Ishikawa (cell line): ENCODE measurements at regions not wholly inside any gene's neighbourhood (a gene's known extent, or its start where the extent isn't known, plus 50 kb on each side); places are given as distances from the start of the nearest gene placed in this dataset.

Experiments
- CEBPB ChIP-seq: IDR thresholded peaks from 2 replicates; pipeline ENCODE4 v1.6.1; 2012
- CREB1 ChIP-seq: IDR thresholded peaks from 2 replicates; pipeline ENCODE4 v1.6.1; 2012; ENCODE audit warnings: low read depth
- EGR1 ChIP-seq: IDR thresholded peaks from 2 replicates; pipeline ENCODE4 v1.6.1; 2012
- EP300 ChIP-seq: IDR thresholded peaks from 2 replicates; pipeline ENCODE4 v1.6.1; 2012; ENCODE audit warnings: borderline replicate concordance
- FOXM1 ChIP-seq: IDR thresholded peaks from 2 replicates; pipeline ENCODE4 v1.6.1; 2012; ENCODE audit warnings: low read depth, borderline replicate concordance
- NFIC ChIP-seq: IDR thresholded peaks from 2 replicates; pipeline ENCODE4 v1.6.1; 2012
- RAD21 ChIP-seq: IDR thresholded peaks from 2 replicates; pipeline ENCODE4 v1.6.1; 2012; ENCODE audit warnings: low read depth
- TAF1 ChIP-seq: IDR thresholded peaks from 2 replicates; pipeline ENCODE4 v1.6.1; 2012; ENCODE audit warnings: low read depth, mild to moderate bottlenecking
- TCF12 ChIP-seq: IDR thresholded peaks from 2 replicates; pipeline ENCODE4 v1.6.1; 2012; ENCODE audit warnings: low read depth
- TEAD4 ChIP-seq: IDR thresholded peaks from 2 replicates; pipeline ENCODE4 v1.6.1; 2012
- YY1 ChIP-seq: IDR thresholded peaks from 2 replicates; pipeline ENCODE4 v1.6.1; 2012; ENCODE audit warnings: low read depth
- ZBTB7A ChIP-seq: IDR thresholded peaks from 2 replicates; pipeline ENCODE4 v1.6.1; 2012; ENCODE audit warnings: low read depth
- TF ChIP-seq, protein P1 (sequence below): IDR thresholded peaks from 2 replicates; pipeline ENCODE4 v1.6.1; 2012
- TF ChIP-seq, protein P2 (sequence below): IDR thresholded peaks from 2 replicates; pipeline ENCODE4 v1.6.1; 2012
- TF ChIP-seq, protein P3 (sequence below): IDR thresholded peaks from 2 replicates; pipeline ENCODE4 v1.6.1; 2012; ENCODE audit warnings: low read depth, mild to moderate bottlenecking

DNA sequence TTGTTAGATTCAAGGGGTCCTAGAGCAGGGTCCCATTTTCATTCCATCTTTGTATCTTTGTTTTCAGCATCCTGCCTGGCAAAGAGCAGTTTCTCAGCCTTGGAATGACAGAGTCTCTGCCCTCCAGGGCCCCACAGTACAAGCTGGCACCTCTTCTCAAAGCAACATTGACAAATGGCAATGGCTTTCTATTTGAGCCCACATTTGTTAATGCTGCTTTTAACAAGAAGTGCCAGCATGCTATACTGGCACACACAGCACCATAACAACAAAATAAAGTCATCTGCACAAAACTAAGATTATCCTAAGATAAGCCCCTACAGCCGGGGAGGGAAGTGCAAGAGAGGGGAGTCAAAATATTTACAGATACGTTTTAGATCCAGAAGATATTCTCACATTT is 309.7 kb upstream of the C11orf87 start:
- no peak for TF ChIP-seq FOXM1
- TF ChIP-seq RAD21: no peak
- TF ChIP-seq TEAD4: no peak
- no peak for TF ChIP-seq TAF1
- TF ChIP-seq CREB1: no peak
- TF ChIP-seq YY1: no peak
- TF ChIP-seq ZBTB7A: no peak
- TF ChIP-seq TCF12: no peak
- no peak for TF ChIP-seq CEBPB
- TF ChIP-seq, protein P1, sequence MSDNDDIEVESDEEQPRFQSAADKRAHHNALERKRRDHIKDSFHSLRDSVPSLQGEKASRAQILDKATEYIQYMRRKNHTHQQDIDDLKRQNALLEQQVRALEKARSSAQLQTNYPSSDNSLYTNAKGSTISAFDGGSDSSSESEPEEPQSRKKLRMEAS: no peak
- TF ChIP-seq EP300: no peak
- TF ChIP-seq, protein P2, sequence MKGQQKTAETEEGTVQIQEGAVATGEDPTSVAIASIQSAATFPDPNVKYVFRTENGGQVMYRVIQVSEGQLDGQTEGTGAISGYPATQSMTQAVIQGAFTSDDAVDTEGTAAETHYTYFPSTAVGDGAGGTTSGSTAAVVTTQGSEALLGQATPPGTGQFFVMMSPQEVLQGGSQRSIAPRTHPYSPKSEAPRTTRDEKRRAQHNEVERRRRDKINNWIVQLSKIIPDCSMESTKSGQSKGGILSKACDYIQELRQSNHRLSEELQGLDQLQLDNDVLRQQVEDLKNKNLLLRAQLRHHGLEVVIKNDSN: no peak
- no peak for TF ChIP-seq EGR1
- TF ChIP-seq, protein P3, sequence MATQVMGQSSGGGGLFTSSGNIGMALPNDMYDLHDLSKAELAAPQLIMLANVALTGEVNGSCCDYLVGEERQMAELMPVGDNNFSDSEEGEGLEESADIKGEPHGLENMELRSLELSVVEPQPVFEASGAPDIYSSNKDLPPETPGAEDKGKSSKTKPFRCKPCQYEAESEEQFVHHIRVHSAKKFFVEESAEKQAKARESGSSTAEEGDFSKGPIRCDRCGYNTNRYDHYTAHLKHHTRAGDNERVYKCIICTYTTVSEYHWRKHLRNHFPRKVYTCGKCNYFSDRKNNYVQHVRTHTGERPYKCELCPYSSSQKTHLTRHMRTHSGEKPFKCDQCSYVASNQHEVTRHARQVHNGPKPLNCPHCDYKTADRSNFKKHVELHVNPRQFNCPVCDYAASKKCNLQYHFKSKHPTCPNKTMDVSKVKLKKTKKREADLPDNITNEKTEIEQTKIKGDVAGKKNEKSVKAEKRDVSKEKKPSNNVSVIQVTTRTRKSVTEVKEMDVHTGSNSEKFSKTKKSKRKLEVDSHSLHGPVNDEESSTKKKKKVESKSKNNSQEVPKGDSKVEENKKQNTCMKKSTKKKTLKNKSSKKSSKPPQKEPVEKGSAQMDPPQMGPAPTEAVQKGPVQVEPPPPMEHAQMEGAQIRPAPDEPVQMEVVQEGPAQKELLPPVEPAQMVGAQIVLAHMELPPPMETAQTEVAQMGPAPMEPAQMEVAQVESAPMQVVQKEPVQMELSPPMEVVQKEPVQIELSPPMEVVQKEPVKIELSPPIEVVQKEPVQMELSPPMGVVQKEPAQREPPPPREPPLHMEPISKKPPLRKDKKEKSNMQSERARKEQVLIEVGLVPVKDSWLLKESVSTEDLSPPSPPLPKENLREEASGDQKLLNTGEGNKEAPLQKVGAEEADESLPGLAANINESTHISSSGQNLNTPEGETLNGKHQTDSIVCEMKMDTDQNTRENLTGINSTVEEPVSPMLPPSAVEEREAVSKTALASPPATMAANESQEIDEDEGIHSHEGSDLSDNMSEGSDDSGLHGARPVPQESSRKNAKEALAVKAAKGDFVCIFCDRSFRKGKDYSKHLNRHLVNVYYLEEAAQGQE: no peak
- no peak for TF ChIP-seq NFIC

DNA sequence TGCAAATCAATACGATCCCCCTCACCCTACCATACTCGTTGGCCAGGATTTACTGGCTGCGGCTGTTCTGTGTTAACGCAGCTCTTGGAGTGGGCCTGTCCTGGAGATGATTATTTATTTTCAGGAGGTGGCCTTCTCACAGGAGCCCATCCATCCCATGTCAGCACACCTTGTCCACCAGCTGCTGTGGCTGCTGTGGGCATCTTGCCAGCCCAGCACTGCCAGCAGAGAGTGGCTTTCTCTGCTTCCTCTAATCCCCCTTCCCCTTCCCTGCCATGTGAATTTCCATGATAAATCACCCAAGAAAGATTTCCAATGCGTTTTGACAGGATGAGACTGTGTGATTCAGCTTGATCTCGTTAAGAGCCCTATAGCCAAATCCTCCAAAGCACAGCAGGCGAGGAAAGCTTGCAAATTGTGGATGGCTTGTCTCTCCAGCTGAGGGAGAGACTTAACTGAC is 309.1 kb upstream of the C11orf87 start:
- TF ChIP-seq, protein P3: no peak
- TF ChIP-seq RAD21 (no peak), ZBTB7A (no peak), EP300 (no peak), TEAD4 (no peak), YY1 (no peak), FOXM1 (no peak), NFIC (no peak), EGR1 (no peak), CEBPB (no peak), TCF12 (no peak)
- TF ChIP-seq, protein P1: no peak
- TF ChIP-seq, protein P2: no peak

DNA sequence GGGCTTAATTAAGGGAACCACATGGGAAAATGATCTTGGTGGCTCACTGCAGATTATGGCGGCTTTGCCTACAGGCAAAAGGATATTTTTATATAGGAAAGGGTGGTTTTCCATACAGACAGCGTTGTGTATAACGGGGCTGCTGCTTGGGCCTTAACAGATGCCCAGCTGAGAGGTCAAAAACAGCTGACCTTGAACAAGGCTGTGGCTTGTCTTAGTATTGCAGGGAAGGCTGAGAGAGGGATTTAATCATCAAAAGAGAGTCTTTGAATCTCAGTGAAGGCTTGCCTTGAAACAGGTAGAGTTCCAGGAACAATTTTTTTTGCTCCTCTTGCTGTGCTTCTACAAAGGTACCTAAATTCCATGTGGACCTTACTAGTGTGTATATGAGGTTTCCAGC is 301.6 kb upstream of the C11orf87 start:
- TF ChIP-seq, protein P1: no peak
- no peak for TF ChIP-seq EGR1
- TF ChIP-seq YY1: no peak
- no peak for TF ChIP-seq EP300
- TF ChIP-seq CEBPB: no peak
- TF ChIP-seq, protein P3: no peak
- no peak for TF ChIP-seq TAF1
- TF ChIP-seq TCF12: no peak
- TF ChIP-seq, protein P2: no peak

DNA sequence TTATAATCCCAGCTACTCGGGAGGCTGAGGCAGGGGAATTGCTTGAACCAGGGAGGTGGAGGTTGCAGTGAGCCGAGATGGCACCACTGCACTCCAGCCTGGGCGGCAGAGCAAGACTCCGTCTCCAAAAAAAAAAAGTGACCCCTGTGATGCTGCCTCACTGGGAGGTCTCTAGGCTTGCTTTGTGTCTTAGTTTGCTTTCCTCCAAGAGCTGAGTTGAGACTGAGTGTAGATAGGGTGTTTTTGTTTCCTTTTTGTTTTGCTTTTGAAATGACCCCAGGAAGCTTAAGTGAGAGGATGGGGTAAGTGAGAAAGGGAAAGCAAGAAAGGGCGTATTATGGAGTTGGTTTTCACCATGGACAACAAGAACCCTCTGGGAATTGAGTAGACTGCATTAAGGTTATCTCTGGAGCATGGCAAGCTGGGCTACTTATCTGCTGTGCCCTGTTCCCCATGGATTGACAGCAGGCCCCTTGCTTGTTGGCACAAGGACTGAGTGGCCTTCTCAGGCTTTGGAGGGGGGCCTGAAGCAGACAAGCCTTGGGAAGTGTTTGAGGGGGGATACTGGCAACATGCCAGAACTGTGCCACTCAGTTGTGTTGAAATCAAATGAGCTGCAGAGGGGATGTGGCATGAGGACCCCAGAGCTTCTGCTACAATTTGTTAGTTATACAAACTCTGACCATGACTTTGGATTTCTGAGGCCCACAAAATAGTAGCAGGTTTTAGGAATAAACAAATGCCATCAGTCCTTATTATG is 300.6 kb upstream of the C11orf87 start:
- TF ChIP-seq, protein P1: no peak
